ENCODE measurements at regions not wholly inside any gene's neighbourhood (a gene's known extent, or its start where the extent isn't known, plus 50 kb on each side); places are given as distances from the start of the nearest gene placed in this dataset.
A peak's percentile ranks its signal among the peaks of the same experiment; 100 is the strongest.

DNA sequence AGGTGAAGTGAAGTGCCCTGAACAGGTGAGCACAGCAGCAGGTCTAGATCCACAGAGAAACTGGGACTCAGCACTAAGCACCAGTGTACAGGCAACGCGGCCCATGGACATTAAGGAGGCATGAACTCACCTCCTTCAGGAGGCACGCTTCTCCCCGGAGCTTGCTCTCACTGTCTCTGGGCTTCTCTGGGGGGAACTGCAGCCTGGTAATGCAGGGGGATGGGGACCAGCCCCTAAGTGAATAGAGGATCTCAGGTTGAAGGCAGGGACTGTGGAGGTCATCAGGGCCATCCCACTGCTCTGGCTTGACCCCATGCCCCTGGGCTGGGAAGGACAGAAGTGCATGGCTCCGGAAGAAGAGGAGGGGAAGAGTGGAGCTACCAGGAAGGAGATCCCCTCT is 495.6 kb upstream of the B3GAT1 start:
- no peak for DNase-seq

DNA sequence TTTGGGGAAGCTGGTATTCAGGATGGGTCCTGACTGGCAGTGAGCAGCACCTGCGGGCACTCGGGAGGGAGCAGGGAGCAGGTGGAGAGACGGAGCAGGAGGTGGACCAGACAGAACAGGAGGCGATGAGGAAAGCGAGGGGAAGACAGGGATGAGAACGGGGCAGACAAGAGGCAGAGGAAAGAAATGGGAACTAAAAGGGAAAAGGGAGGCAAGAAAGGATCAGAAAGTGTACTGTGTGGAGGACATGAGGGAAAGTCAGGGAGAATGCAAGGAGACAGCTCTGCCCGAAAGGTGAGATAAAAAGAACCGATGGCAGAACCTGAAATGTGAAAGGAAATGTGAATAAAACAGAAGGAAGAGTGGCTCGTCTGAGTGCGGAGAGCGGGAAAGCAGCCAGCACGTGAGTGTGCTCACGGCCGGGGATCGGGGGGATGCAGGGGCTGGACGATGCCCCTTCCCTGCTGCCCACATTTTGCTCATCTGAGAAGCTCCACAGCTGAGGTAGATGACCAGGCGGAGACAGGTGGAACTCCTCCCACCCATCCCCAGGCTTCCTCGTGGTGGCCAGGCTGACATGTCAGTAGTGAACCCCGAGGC is 494.4 kb upstream of the B3GAT1 start:
- no peak for DNase-seq

DNA sequence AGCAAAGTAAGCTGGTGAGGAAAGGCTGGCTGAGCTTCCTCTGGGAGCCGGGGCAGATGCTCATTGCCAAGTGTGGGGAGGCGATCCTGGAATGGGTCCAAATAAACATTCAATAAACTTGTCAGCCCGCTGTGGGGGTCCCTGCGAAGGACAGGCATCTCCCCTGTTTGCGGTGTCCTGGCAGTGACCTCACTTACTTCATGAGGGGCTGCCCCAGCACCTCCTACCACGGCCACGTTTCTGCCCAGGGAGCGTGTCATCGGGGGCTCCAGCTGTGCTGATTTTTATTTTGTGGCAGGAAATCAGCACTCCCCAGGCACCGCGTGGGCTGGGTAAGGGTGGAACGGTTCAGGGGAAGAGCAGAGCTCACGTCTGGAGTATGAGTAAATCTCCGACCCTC is 493.9 kb upstream of the B3GAT1 start:
- DNase-seq = no peak

DNA sequence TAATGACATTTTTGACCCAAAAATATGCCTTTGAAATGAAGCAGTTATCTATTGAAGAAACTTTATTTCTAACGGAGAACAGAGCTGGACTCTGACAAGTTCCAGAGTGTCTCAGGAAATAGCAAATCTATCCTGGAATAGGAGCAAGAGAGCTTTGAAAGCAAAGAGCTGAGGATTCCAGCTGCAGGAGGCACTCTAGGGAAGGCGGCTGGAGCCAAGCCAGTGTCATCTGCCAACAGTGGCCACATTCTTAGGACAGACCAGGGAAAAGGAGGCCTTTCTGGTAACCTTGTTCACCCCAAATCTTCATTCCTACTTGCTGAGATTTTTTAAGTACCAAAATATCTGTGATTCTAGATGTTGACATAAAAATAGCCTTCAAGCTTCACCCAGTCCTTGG is 493.5 kb upstream of the B3GAT1 start:
- DNase-seq = no peak

DNA sequence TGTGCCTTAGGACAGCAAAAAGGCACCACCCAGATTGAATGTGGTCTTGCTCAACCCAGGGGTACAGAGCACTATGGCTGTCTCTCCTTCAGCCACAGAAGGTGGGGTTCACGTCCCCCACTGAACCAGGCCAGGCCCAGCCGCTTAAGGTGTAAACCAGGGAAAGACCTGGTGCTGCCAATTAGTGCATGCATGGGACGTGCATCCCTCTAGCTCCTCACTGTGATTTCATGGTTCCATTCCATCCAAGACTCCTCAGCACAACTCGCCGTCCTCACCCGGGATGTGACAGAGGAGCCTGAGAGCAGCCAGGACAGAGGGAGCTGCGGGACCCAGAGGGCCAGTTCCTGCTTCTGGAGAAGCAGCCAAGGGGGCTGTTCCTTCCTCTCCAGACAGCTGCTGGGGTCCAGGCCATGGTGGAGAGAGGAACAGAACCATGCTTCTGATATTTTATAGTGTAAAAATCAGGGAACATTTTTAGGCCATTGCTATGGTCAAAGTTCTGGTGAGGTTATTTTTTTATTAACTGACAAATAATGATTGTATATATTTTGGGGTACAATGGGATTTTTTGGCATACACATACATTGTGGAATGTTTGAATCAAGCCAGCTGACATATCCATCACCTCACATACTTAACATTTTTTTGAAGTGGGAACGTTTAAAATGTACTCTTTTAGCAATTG is 492.2 kb upstream of the B3GAT1 start:
- no peak for DNase-seq

- peak; percentile 53 for DNase-seq
Measured at GRCh38 chr11:134901955-134902918, 490.2 kb upstream of the B3GAT1 start.

DNA sequence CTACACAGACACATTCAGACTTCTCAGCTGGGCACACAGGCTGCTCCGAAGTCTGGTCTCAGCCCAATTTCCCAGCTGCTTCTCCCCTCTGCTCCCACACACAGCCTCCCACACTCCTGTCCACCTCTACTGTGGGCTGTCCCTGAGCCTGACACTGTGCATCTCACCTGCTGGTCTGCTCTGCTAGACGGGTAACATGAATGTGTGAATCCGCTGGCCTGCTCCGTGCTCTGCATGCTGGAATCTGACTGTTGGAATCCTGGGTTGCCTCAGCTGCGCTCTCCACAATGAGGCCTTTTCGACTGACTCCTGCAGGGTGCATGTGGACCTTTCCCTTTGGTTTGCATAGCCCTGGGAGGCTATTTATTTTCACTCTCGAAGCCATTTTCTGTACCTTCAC is 489.5 kb upstream of the B3GAT1 start:
- no peak for DNase-seq

GRCh38 chr11:134893810-134894685 is 482.0 kb upstream of the B3GAT1 start:
- no peak for DNase-seq

DNA sequence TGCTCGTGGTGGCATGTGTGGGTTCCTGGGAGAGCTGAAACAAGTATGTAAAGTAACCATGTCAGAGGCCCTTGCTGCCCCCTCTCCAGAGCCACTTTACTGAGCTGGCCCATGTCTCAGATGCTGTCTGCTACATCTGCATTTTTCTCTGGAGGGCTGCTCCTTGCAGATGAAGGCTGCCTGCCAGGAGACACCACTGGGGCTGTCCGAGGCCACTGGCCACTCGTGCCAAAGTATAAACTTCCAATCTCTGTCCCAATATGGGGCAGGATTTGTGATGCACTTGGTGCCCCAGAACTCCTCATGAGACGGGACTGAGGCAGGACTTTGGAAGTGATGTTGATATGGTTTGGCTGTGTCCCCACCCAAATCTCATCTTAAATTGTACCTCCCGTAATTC is 478.4 kb upstream of the B3GAT1 start:
- DNase-seq = no peak

- no peak for DNase-seq
Measured at GRCh38 chr11:134889832-134890231, 477.8 kb upstream of the B3GAT1 start.

GRCh38 chr11:134888821-134889220 is 476.8 kb upstream of the B3GAT1 start:
- no peak for DNase-seq

DNA sequence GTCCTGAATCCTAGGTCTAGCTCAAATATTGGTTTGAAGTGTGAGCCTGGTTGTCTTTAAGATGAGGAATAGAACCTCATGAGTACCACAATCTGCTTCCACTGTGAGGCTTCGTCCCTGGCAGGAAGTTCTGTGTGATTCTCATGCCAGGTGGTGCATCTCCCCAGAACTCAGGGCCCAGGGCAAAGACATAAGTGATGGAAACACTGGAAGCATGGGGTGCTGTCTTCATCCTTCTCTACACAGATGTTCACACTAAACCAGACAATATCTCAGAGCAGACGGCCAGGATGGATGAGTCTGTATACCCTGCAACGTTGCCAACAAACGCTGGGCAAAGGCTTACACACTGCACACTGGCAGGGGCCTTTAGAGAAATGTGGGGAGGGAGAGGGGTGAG is 475.9 kb upstream of the B3GAT1 start:
- no peak for DNase-seq

GRCh38 chr11:134883484-134883883 is 471.4 kb upstream of the B3GAT1 start:
- DNase-seq = no peak

DNA sequence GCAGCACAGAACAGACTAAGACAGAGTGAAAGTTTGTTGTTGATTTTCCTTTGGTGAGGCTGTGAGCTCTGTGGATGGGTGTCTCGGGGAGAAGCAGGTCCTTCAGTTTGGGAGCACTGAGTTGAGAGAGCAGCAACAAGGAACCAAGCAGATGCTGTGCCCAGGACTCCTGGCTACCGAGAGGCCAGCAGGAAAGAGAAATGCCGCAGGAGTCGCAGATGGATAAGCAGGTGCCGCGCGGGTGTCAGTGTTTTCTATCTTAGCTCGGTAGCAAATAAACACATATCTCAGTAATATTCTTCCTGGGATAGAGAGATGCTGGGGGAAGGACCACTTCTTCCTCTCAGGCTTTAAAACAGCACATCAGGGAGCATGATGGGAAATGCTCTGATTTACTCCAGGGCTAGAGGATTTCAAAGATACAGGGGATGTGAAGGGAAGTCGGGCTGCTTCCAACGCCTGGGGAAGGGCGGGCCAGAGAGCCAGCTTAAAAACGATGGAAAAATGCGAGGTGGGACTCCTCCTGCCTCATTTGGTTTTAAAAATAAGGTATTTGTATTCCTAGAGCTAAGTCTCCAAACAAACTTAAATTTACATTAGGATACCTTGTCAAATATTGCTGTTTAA is 470.7 kb upstream of the B3GAT1 start:
- DNase-seq = no peak

DNA sequence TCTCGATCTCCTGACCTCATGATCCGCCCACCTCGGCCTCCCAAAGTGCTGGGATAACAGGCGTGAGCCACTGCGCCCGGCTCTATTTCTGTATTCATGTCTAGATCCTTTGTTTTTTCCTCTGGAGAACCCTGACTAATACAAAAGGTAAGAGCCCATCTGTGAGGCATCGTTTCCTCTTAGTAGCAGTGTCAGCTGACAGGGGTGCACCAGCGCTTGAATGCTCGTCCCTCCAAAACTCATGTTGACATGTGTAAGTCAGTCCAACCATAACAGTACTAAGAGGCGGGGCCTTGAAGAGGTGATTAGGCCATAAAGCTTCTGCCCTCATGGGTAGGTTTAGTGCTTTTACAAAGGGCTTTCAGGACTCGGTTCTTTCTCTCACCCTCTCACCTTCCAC is 470.1 kb upstream of the B3GAT1 start:
- no peak for DNase-seq

GRCh38 chr11:134880788-134881187 is 468.7 kb upstream of the B3GAT1 start:
- DNase-seq = no peak

DNA sequence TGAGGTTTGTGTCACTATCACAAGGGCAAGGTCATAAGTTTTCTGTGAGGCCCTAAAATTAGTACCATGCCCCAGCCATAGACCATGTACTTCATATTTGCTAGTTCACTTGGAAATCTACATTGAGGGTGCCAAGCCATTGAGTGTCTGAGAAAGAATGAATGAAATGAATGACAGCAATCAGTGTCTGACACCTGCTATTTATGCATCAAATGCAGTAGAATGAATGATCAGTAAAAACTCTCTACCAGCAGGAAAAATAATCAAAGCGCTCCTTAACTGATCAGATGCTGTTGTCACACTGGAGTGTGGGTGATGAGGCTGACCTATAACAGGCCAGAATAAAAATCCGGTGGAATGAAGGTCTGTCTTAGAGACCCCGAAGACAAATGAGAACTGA is 467.9 kb upstream of the B3GAT1 start:
- DNase-seq = no peak

DNA sequence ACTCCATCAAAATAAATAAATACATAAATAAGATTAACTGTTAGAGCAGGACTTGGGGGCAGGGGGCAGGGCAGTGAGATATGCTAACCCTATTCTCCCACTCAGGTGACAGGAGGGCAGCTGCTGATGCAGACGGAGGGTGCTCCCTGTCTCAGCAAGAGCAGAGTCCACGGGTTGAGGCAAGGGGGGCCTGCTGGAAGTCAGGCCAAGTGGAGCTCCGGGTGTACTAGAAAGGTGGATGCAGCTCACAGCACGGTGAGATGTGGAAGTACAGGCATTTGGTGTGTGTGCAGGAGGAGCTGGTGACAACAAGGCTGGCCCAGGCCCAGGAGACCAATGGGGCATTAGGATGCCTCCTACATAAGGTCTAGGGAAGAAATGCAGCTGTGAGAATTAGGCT is 467.3 kb upstream of the B3GAT1 start:
- no peak for DNase-seq

GRCh38 chr11:134878785-134879184 is 466.7 kb upstream of the B3GAT1 start:
- no peak for DNase-seq

DNA sequence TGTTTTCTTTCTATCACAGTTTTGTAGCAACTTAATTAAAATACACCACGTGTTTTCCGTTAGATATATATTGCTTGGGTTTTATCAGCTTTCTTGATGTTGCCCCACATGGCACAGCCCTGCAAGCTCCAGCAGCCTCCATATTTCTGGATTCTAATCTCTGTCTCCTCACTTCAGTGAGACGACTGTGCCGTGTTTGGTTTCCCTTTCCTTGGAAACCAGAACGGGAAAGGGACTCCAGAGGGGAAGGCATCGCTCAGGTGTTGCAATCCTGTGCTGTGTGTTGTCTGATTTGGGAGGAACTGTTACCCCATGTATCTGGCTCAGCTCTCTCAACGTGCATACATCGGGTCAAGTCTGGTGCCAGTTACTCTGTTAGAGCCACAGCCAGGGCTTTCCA is 464.2 kb upstream of the B3GAT1 start:
- no peak for DNase-seq

GRCh38 chr11:134866981-134867675 is 455.1 kb upstream of the B3GAT1 start:
- DNase-seq = no peak

Measured in muscle of arm (tissue), 1 donor.